Sigmoid colon (tissue), 4 donors: ENCODE measurements at regions not wholly inside any gene's neighbourhood (a gene's known extent, or its start where the extent isn't known, plus 50 kb on each side); places are given as distances from the start of the nearest gene placed in this dataset.

ENCODE experiments used
- POLR2A ChIP-seq, 2 donors: fragments of 450-650 bp; IDR thresholded peaks; one replicate each; pipeline ENCODE4 v1.6.1; 2016; ENCODE audit warnings: antibody characterized with exemption in 2 of 2, mild to moderate bottlenecking in 2 of 2, moderate library complexity in 2 of 2
- POLR2AphosphoS5 ChIP-seq, 4 donors: sonication (generic); formaldehyde crosslinking; IDR thresholded peaks; one replicate each; pipeline ENCODE4 v1.6.1; 2017; ENCODE audit warnings: antibody characterized with exemption in 4 of 4

- TF ChIP-seq POLR2A (IDR thresholded peaks at IDR 0.05): no peak
- no peak for TF ChIP-seq POLR2AphosphoS5 (IDR thresholded peaks at IDR 0.05)
Measured at GRCh38 chr20:60152792-60153191, 194.6 kb downstream of the CDH26 start.
